SK-N-SH treated with all-trans-retinoic acid at 6 μM for 48 hours (cell line): ENCODE measurements at regions not wholly inside any gene's neighbourhood (a gene's known extent, or its start where the extent isn't known, plus 50 kb on each side); places are given as distances from the start of the nearest gene placed in this dataset.

Source experiments
- ATAC-seq: fragments of 200-7000 bp; cut with Tn5 transposase; 3 replicates; pipeline ENCODE4 v1.9.1; 2020; ENCODE audit warnings: mild to moderate bottlenecking, moderate library complexity
- ARNTL ChIP-seq: fragments of 450-650 bp; formaldehyde crosslinking; IDR thresholded peaks from 2 replicates; pipeline ENCODE4 v1.5.0; 2020; ENCODE audit warnings: low read depth, mild to moderate bottlenecking, moderate library complexity, borderline replicate concordance
- ESRRG ChIP-seq: fragments of 250-450 bp; sonication (Bioruptor Pico); IDR thresholded peaks from 2 replicates; pipeline ENCODE4 v1.6.1; 2021; ENCODE audit warnings: mild to moderate bottlenecking
- ISL1 ChIP-seq: fragments of 250-450 bp; sonication (Bioruptor Pico); IDR thresholded peaks from 2 replicates; pipeline ENCODE4 v2.1.2; 2022; ENCODE audit warnings: mild to moderate bottlenecking, moderate library complexity
- OSR1 ChIP-seq: fragments of 250-450 bp; sonication (Bioruptor Pico); IDR thresholded peaks from 2 replicates; pipeline ENCODE4 v1.8.0; 2022; ENCODE audit warnings: moderate library complexity, mild to moderate bottlenecking, inconsistent platforms
- PPARA ChIP-seq: fragments of 250-450 bp; sonication (Bioruptor Pico); IDR thresholded peaks from 2 replicates; pipeline ENCODE4 v1.5.0; 2020; ENCODE audit warnings: mild to moderate bottlenecking, borderline replicate concordance
- RARB ChIP-seq: fragments of 250-450 bp; sonication (Bioruptor Pico); IDR thresholded peaks from 2 replicates; pipeline ENCODE4 v1.8.0; 2021; ENCODE audit warnings: mild to moderate bottlenecking, moderate library complexity
- SNAI2 ChIP-seq: fragments of 250-450 bp; sonication (Bioruptor Pico); IDR thresholded peaks from 2 replicates; pipeline ENCODE4 v1.5.0; 2020; ENCODE audit warnings: mild to moderate bottlenecking, moderate library complexity
- TCF4 ChIP-seq: fragments of 250-450 bp; sonication (Bioruptor Pico); IDR thresholded peaks from 2 replicates; pipeline ENCODE4 v1.8.0; 2021; ENCODE audit warnings: mild to moderate bottlenecking, moderate library complexity, borderline replicate concordance
- TOX ChIP-seq: fragments of 250-450 bp; sonication (Bioruptor Pico); IDR thresholded peaks from 2 replicates; pipeline ENCODE4 v1.8.0; 2021; ENCODE audit warnings: mild to moderate bottlenecking, moderate library complexity, borderline replicate concordance
- ZC3H10 ChIP-seq: fragments of 250-450 bp; sonication (Bioruptor Pico); IDR thresholded peaks from 2 replicates; pipeline ENCODE4 v1.5.1; 2021; ENCODE audit warnings: mild to moderate bottlenecking, moderate library complexity
- ZFP3 ChIP-seq: fragments of 250-450 bp; sonication (Bioruptor Pico); IDR thresholded peaks from 2 replicates; pipeline ENCODE4 v1.5.0; 2020; ENCODE audit warnings: mild to moderate bottlenecking, moderate library complexity
- ZNF565 ChIP-seq: fragments of 450-650 bp; formaldehyde crosslinking; conservative IDR thresholded peaks from 2 replicates; pipeline ENCODE4 v1.5.0; 2020; ENCODE audit warnings: low read depth, mild to moderate bottlenecking, moderate library complexity
- ZNF70 ChIP-seq: fragments of 450-650 bp; formaldehyde crosslinking; IDR thresholded peaks from 2 replicates; pipeline ENCODE4 v1.5.0; 2020; ENCODE audit warnings: mild to moderate bottlenecking, moderate library complexity
- ZNF8 ChIP-seq: fragments of 450-650 bp; formaldehyde crosslinking; IDR thresholded peaks from 2 replicates; pipeline ENCODE4 v1.5.0; 2020; ENCODE audit warnings: mild to moderate bottlenecking, moderate library complexity
- TF ChIP-seq, protein P1 (sequence below): fragments of 250-450 bp; sonication (Bioruptor Pico); IDR thresholded peaks from 2 replicates; pipeline ENCODE4 v1.8.0; 2021; ENCODE audit warnings: low read depth, mild to moderate bottlenecking, moderate library complexity, borderline replicate concordance
- TF ChIP-seq, protein P2 (sequence below): fragments of 250-450 bp; sonication (Bioruptor Pico); IDR thresholded peaks from 2 replicates; pipeline ENCODE4 v1.5.1; 2020; ENCODE audit warnings: low read depth, mild to moderate bottlenecking, moderate library complexity
- TF ChIP-seq, protein P3 (sequence below): fragments of 250-450 bp; sonication (Bioruptor Pico); IDR thresholded peaks from 2 replicates; pipeline ENCODE4 v1.5.0; 2020; ENCODE audit warnings: mild to moderate bottlenecking, moderate library complexity
- TF ChIP-seq, protein P4 (sequence below): fragments of 250-450 bp; sonication (Bioruptor Pico); IDR thresholded peaks from 2 replicates; pipeline ENCODE4 v1.8.0; 2020; ENCODE audit warnings: mild to moderate bottlenecking, moderate library complexity, borderline replicate concordance

GRCh38 chr13:112639521-112639920, 50.3 kb upstream of the ATP11A start:
- no peak for TF ChIP-seq ZNF70 (CRISPR knock-in tag)
- TF ChIP-seq SNAI2 (CRISPR knock-in tag) = no peak
- TF ChIP-seq TOX = no peak
- TF ChIP-seq, protein P1, sequence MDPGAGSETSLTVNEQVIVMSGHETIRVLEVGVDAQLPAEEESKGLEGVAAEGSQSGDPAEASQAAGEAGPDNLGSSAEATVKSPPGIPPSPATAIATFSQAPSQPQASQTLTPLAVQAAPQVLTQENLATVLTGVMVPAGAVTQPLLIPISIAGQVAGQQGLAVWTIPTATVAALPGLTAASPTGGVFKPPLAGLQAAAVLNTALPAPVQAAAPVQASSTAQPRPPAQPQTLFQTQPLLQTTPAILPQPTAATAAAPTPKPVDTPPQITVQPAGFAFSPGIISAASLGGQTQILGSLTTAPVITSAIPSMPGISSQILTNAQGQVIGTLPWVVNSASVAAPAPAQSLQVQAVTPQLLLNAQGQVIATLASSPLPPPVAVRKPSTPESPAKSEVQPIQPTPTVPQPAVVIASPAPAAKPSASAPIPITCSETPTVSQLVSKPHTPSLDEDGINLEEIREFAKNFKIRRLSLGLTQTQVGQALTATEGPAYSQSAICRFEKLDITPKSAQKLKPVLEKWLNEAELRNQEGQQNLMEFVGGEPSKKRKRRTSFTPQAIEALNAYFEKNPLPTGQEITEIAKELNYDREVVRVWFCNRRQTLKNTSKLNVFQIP (CRISPR knock-in tag) = no peak
- no peak for TF ChIP-seq ARNTL (CRISPR knock-in tag)
- TF ChIP-seq ISL1 (CRISPR knock-in tag) = no peak
- TF ChIP-seq ZNF565 (CRISPR knock-in tag) = no peak
- no peak for TF ChIP-seq PPARA (CRISPR knock-in tag)
- no peak for TF ChIP-seq ZFP3 (CRISPR knock-in tag)
- no peak for ATAC-seq

DNA sequence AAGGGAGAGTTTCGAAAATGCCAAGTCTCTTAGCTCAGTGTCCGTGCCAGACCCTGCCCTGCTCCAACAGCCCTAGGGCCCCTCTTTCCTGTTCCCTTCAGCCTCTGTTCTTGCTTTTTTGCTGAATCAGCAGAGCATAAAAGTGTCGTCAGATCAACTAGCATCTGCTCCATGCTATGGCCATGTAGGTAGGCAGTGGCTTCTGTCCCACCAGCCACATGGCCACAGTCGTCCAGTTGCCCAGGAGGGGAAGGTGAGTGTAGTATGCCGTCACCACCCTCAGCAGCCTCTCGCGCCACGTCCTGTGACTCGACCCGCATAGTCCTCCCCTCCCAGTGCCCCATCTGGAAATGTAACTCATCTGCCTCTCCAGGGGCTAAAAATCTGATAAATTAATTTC, 50.9 kb upstream of the ATP11A start:
- TF ChIP-seq ISL1 (CRISPR knock-in tag) = no peak
- TF ChIP-seq TCF4 (CRISPR knock-in tag) = 0 out of 2 replicates have a peak, but pooled peaks have one; percentile 19
- ATAC-seq = no peak

DNA sequence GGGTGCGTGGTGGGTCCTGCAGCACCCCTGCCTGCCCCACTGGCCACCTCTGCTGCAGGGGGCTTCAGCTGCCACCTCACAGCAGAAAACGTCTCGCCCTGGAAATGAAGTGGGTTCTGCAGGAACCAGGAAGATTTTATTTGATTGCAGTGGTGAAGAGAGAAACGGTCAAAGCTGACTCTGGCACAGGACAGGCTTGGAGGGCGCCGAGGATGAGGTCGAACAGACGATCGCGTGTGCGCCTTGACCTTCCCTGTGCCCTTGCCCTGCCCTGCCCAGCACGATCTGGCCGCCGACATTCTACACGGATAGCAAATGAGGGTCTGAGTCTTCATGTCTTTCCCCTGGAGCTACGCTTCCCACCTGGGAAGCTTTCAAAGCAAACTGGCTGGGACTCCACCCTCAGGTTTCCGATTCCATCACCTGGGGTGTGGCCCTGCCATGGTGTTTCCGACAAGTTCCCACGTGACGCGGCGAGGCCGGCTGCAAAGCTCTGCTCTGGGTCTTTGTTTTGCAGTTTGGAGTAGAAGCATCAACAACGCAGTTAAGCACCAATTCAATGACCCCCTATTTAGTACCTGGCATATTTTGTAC, 50.3 kb upstream of the TUBGCP3 start:
- TF ChIP-seq TOX (no peak), ARNTL (CRISPR knock-in tag) (no peak), ZFP3 (CRISPR knock-in tag) (no peak), ZC3H10 (CRISPR knock-in tag) (no peak), ZNF565 (CRISPR knock-in tag) (no peak), RARB (no peak), SNAI2 (CRISPR knock-in tag) (no peak), ZNF8 (no peak), ESRRG (CRISPR knock-in tag) (no peak), OSR1 (CRISPR knock-in tag) (no peak), ZNF70 (CRISPR knock-in tag) (no peak)
- TF ChIP-seq, protein P2, sequence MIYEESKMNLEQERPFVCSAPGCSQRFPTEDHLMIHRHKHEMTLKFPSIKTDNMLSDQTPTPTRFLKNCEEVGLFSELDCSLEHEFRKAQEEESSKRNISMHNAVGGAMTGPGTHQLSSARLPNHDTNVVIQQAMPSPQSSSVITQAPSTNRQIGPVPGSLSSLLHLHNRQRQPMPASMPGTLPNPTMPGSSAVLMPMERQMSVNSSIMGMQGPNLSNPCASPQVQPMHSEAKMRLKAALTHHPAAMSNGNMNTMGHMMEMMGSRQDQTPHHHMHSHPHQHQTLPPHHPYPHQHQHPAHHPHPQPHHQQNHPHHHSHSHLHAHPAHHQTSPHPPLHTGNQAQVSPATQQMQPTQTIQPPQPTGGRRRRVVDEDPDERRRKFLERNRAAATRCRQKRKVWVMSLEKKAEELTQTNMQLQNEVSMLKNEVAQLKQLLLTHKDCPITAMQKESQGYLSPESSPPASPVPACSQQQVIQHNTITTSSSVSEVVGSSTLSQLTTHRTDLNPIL (CRISPR knock-in tag) = no peak
- TF ChIP-seq, protein P3, sequence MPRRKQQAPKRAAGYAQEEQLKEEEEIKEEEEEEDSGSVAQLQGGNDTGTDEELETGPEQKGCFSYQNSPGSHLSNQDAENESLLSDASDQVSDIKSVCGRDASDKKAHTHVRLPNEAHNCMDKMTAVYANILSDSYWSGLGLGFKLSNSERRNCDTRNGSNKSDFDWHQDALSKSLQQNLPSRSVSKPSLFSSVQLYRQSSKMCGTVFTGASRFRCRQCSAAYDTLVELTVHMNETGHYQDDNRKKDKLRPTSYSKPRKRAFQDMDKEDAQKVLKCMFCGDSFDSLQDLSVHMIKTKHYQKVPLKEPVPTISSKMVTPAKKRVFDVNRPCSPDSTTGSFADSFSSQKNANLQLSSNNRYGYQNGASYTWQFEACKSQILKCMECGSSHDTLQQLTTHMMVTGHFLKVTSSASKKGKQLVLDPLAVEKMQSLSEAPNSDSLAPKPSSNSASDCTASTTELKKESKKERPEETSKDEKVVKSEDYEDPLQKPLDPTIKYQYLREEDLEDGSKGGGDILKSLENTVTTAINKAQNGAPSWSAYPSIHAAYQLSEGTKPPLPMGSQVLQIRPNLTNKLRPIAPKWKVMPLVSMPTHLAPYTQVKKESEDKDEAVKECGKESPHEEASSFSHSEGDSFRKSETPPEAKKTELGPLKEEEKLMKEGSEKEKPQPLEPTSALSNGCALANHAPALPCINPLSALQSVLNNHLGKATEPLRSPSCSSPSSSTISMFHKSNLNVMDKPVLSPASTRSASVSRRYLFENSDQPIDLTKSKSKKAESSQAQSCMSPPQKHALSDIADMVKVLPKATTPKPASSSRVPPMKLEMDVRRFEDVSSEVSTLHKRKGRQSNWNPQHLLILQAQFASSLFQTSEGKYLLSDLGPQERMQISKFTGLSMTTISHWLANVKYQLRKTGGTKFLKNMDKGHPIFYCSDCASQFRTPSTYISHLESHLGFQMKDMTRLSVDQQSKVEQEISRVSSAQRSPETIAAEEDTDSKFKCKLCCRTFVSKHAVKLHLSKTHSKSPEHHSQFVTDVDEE (CRISPR knock-in tag) = no peak
- TF ChIP-seq, protein P1 (CRISPR knock-in tag) = no peak
- TF ChIP-seq, protein P4, sequence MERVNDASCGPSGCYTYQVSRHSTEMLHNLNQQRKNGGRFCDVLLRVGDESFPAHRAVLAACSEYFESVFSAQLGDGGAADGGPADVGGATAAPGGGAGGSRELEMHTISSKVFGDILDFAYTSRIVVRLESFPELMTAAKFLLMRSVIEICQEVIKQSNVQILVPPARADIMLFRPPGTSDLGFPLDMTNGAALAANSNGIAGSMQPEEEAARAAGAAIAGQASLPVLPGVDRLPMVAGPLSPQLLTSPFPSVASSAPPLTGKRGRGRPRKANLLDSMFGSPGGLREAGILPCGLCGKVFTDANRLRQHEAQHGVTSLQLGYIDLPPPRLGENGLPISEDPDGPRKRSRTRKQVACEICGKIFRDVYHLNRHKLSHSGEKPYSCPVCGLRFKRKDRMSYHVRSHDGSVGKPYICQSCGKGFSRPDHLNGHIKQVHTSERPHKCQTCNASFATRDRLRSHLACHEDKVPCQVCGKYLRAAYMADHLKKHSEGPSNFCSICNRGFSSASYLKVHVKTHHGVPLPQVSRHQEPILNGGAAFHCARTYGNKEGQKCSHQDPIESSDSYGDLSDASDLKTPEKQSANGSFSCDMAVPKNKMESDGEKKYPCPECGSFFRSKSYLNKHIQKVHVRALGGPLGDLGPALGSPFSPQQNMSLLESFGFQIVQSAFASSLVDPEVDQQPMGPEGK = no peak
- TF ChIP-seq, all 23 proteins: peak for 0
- ATAC-seq = no peak
